ENCODE measurements at regions not wholly inside any gene's neighbourhood (a gene's known extent, or its start where the extent isn't known, plus 50 kb on each side); places are given as distances from the start of the nearest gene placed in this dataset.

DNA sequence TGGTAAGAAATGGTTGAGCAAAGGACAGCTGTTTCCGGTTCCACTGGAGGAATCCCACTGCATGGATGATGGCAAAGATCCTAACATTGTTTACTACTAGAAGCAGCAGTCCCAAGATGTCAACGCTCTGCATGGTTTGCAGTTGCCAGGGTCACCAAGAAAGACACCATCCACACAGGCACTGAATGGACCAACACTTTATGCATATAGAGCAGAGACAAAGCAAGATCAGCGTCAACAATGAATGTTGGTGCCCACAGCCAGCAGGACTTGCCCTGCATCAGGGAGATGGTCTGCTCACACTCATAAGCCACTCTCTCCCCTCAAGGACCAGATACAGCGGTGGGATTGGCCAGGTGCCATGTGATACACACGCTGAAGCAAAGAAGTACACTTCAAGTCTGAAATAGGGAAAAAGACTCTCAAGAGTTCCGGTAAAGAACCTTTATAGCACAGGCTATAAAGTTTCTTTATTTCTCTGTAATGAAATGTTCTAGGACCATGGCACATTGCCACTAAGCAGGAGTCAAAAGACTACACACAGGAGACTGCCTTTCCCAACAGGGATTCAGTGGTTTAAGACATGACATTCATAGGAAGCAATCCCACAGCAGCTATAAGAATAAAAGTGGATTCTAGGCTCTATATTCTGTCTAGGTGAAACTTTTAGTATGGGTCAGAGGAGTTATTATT is 133.2 kb upstream of the EPHA4 start:
- ChIA-PET CTCF (no interaction called here), POLR2A (no interaction called here)
- TF ChIP-seq ZNF384 (IDR thresholded peaks at IDR 0.05) (no peak), ELF4 (IDR thresholded peaks at IDR 0.05) (no peak), BHLHE40 (IDR thresholded peaks at IDR 0.05; ENCODE audit: borderline replicate concordance) (no peak), FOXA1 (IDR thresholded peaks at IDR 0.05) (no peak), CTBP1 (IDR thresholded peaks at IDR 0.05; ENCODE audit: borderline replicate concordance) (no peak), TARDBP (IDR thresholded peaks at IDR 0.05) (no peak), HDGF (IDR thresholded peaks at IDR 0.05; ENCODE audit: borderline replicate concordance) (no peak), NFRKB (IDR thresholded peaks at IDR 0.05) (no peak), FOXM1 (IDR thresholded peaks at IDR 0.05; ENCODE audit: borderline replicate concordance) (no peak), SUZ12 (IDR thresholded peaks at IDR 0.05) (no peak)
- TF ChIP-seq, protein P1, sequence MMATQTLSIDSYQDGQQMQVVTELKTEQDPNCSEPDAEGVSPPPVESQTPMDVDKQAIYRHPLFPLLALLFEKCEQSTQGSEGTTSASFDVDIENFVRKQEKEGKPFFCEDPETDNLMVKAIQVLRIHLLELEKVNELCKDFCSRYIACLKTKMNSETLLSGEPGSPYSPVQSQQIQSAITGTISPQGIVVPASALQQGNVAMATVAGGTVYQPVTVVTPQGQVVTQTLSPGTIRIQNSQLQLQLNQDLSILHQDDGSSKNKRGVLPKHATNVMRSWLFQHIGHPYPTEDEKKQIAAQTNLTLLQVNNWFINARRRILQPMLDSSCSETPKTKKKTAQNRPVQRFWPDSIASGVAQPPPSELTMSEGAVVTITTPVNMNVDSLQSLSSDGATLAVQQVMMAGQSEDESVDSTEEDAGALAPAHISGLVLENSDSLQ (IDR thresholded peaks at IDR 0.05) = no peak
- no peak for DNase-seq (ENCODE audit: extremely low spot score)

DNA sequence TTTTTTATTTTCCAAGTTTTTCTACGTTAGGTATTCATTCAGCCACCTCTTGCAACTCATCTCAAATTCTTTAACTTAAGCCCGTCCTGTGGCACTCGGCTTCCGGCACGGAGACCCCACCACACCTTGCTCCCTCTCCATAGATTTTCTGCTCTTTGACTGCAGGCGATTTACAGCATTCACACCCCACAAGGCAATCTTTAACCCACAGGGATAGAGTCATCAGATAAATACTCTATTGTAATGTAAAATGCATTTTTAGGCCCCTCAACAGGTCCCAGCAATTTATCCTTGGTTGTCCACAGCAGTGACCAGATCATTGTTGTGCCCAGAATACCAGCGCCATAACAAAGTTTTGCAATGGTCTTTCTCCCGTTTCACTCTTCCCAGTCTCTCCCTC is 132.3 kb upstream of the EPHA4 start:
- ChIA-PET CTCF (no interaction called here), POLR2A (no interaction called here)
- TF ChIP-seq LEF1 (IDR thresholded peaks at IDR 0.05; ENCODE audit: borderline replicate concordance) = no peak
- TF ChIP-seq, protein P1 (IDR thresholded peaks at IDR 0.05) = no peak
- TF ChIP-seq ZNF384 (IDR thresholded peaks at IDR 0.05) = no peak
- TF ChIP-seq FOXM1 (IDR thresholded peaks at IDR 0.05; ENCODE audit: borderline replicate concordance) = no peak
- no peak for TF ChIP-seq NFRKB (IDR thresholded peaks at IDR 0.05)
- no peak for TF ChIP-seq BHLHE40 (IDR thresholded peaks at IDR 0.05; ENCODE audit: borderline replicate concordance)
- TF ChIP-seq SP1 (IDR thresholded peaks at IDR 0.05) = no peak
- no peak for TF ChIP-seq L3MBTL2 (conservative IDR thresholded peaks at IDR 0.05)
- no peak for DNase-seq (ENCODE audit: extremely low spot score)

- TF ChIP-seq, protein P1 (IDR thresholded peaks at IDR 0.05) = no peak
- TF ChIP-seq L3MBTL2 (conservative IDR thresholded peaks at IDR 0.05) = no peak
- ChIA-PET CTCF (no interaction called here), POLR2A (no interaction called here)
- DNase-seq (ENCODE audit: extremely low spot score) = no peak
Measured at GRCh38 chr2:221693365-221693764, 121.3 kb upstream of the EPHA4 start.

DNA sequence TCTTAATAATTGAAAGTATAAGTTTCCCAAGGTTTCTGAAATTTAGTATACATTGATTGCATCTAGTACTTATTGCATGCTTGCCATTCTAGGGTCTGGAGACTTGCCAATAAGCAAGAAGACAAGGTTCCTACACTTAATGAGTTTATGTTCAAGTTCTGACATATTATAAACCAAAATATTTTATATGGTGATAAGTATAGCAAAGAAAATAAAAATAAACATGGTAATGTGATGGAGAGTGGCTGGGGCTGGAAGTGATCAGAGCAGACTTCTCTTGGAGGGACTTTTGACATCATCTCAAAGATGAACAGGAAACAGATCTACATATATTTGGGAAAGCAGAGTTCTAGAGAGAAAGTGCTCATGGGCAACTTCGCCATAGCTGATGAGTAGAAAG is 119.5 kb upstream of the EPHA4 start:
- CTCF ChIA-PET = no interaction called here
- POLR2A ChIA-PET = no interaction called here
- DNase-seq (ENCODE audit: extremely low spot score) = no peak
- TF ChIP-seq ARNT (IDR thresholded peaks at IDR 0.05) = no peak
- TF ChIP-seq LEF1 (IDR thresholded peaks at IDR 0.05; ENCODE audit: borderline replicate concordance) = no peak
- no peak for TF ChIP-seq ZNF384 (IDR thresholded peaks at IDR 0.05)
- no peak for TF ChIP-seq TARDBP (IDR thresholded peaks at IDR 0.05)
- TF ChIP-seq CTBP1 (IDR thresholded peaks at IDR 0.05; ENCODE audit: borderline replicate concordance) = no peak

DNA sequence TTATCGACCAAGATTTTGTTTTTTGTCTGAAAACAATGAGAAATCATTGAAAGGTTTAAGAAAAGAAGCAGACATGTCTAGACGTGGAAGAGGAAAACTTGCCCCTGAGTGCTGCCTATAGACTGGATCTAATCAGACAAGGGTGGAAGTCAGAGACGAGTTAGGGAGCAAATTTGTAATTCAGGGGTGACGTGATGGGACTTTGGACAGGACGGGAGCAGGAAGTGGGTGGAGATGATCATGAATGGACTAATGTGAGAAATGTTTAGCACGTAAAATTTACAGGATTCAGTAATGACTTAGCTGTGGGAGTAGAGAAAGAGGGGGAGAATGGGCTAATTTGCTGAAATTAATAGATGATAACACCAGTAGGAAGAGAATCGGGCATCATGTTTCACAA is 117.0 kb upstream of the EPHA4 start:
- DNase-seq (ENCODE audit: extremely low spot score) = no peak
- TF ChIP-seq TARDBP (IDR thresholded peaks at IDR 0.05) (no peak), HDGF (IDR thresholded peaks at IDR 0.05; ENCODE audit: borderline replicate concordance) (no peak), SUZ12 (IDR thresholded peaks at IDR 0.05) (no peak), NFRKB (IDR thresholded peaks at IDR 0.05) (no peak)
- ChIA-PET POLR2A (no interaction called here), CTCF (no interaction called here)

- CTCF ChIA-PET = no interaction called here
- DNase-seq (ENCODE audit: extremely low spot score) = no peak
- POLR2A ChIA-PET = no interaction called here
Measured at GRCh38 chr2:221680548-221680947, 108.4 kb upstream of the EPHA4 start.

More at GRCh38 chr2:221680548-221680947, 108.4 kb upstream of the EPHA4 start:
- no peak for TF ChIP-seq FOXM1 (IDR thresholded peaks at IDR 0.05; ENCODE audit: borderline replicate concordance)
- TF ChIP-seq FOXK2 (IDR thresholded peaks at IDR 0.05) = no peak
- TF ChIP-seq HDGF (IDR thresholded peaks at IDR 0.05; ENCODE audit: borderline replicate concordance) = no peak
- no peak for TF ChIP-seq TARDBP (IDR thresholded peaks at IDR 0.05)
- no peak for TF ChIP-seq LEF1 (IDR thresholded peaks at IDR 0.05; ENCODE audit: borderline replicate concordance)
- TF ChIP-seq ARNT (IDR thresholded peaks at IDR 0.05) = no peak
- TF ChIP-seq NFRKB (IDR thresholded peaks at IDR 0.05) = no peak
- TF ChIP-seq ELF4 (IDR thresholded peaks at IDR 0.05) = no peak
- TF ChIP-seq, protein P1 (IDR thresholded peaks at IDR 0.05) = no peak
- TF ChIP-seq ZNF384 (IDR thresholded peaks at IDR 0.05) = no peak
- no peak for TF ChIP-seq BHLHE40 (IDR thresholded peaks at IDR 0.05; ENCODE audit: borderline replicate concordance)
- no peak for TF ChIP-seq SP1 (IDR thresholded peaks at IDR 0.05)
- no peak for TF ChIP-seq FOXA1 (IDR thresholded peaks at IDR 0.05)
- TF ChIP-seq SUZ12 (IDR thresholded peaks at IDR 0.05) = no peak
- TF ChIP-seq L3MBTL2 (conservative IDR thresholded peaks at IDR 0.05) = no peak
- no peak for TF ChIP-seq CTBP1 (IDR thresholded peaks at IDR 0.05; ENCODE audit: borderline replicate concordance)
